HG03280 (cell line): ENCODE measurements at regions not wholly inside any gene's neighbourhood (a gene's known extent, or its start where the extent isn't known, plus 50 kb on each side); places are given as distances from the start of the nearest gene placed in this dataset.

Source experiments
- ATAC-seq: cut with Tn5 transposase; IDR thresholded peaks from one replicate; pipeline ENCODE4 v1.9.1; 2021; ENCODE audit warnings: mild to moderate bottlenecking, moderate library complexity; ENCODE audit not compliant: unreplicated experiment

DNA sequence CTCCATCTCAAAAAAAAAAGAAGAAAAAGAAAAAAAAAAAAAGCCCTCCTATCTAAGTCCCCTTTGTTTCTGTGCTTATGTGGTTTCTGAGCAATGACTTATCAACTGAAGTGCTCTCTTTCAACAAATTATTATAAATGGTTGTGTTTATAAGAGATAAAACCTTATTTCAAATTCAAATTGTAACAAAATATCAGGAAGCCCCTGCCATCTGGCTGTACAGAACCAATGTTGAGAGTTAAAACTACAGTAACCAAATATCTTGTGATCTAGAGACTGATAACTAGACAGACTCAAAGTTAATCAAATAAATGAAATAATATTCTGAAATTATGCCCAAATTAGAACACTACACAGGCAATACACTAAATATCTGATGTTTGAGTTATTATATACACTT is 143.0 kb upstream of the CPNE8 start:
- no peak for ATAC-seq

DNA sequence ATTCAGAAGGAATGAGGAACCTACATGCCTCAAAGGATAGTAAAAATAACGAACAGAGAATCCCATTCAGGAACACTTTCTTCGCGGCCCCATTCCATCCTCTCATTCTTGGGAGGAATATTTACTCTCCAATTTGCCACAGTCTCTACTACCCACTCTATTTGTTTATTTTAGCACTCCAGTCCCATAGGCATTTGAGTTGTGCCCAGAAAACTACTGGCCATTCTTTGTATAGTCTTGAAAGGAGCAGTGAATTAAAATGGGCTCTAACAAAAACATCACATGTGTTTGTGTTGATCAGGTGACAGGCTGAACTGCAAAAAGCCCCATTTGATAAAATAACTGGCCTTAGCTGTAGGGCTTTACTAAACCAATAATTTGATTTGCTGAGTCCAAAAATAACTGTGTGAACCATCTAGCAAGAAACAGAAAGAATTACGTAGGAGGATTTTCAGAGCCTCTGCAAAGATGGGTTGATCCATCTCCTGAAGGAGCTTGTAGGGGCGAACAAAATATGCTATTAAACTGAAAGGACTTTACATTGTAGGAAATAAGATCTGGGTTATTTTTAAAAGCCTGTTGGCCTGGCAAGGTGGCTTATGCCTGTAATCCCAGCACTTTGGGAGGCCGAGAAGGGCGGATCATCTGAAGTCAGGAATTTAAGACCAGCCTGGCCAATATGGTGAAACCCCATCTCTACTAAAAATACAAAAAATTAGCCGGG is 142.3 kb upstream of the CPNE8 start:
- no peak for ATAC-seq

DNA sequence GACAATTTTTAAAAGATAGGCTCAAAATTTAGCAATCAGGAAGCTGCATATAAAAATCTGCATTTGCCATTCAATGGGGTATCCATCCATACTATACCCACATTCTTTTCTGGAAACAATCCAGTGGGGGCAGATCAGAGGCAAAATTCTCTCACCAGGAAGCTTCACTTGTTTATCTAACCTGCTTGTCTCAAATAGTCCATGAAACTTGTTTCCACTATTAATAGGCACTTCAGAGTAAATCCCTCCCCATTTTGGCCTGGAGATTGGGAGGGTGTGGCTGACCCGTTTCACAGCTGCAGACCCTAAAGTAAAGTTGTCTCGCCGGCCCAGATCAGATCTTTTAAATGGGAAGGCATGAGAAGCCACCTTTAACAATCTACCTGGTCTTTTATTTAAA is 139.4 kb upstream of the CPNE8 start:
- no peak for ATAC-seq

DNA sequence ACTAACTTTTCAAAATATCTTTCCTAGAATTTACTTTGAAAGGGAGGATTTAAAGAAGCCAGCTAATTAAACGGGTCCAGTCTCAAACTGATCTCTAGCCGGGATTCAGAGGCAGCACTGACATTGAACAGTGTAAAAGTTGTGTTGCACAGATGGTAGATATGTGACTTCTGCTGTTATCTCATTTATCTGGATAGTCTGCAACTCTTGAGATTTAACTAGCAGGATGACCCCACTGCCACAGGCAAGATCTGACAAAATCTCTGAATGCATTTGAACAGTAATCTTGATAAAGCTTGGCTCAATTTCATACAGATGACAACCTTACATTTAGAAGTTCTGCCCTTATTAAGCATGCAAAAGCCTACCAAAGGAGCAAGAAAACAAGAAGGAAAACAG is 138.0 kb upstream of the CPNE8 start:
- no peak for ATAC-seq

DNA sequence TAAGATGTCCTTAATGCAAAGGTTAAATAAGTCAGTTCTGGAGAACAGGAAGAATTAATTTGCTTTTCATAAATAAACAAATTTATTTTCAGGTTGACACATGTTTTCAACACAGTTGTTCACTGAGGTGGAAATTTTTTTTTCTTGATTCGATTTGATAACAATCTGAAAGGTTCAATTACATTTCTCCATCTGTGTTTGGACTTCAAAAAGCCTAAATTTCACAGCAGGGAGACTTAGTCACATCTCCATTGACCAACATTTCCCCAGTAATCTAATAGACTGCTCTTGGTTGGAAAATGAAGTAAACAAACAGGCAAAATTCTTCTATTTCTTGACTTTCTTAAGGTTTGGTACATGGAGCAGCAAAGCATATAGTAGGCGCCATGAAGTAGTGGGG is 134.9 kb upstream of the CPNE8 start:
- ATAC-seq, result no peak

DNA sequence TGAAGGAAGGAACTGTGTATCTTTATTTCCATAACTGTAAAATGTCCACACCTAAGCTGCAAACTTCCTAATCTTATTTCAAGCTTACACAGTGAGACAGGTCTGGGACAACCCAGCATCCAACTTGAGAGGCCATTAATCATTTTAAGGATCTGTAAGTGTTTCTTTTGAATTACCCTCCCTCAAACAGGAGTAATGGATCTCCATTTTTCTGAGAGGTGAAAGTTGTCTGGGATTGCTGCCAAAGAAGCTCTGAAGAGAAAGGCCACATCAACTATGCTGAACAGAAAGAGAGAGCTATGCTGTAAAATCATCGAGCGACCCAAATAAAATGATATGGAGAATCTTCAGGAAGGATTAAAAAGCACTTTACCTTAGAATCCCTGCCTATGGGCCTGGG is 131.7 kb upstream of the CPNE8 start:
- ATAC-seq, result no peak

DNA sequence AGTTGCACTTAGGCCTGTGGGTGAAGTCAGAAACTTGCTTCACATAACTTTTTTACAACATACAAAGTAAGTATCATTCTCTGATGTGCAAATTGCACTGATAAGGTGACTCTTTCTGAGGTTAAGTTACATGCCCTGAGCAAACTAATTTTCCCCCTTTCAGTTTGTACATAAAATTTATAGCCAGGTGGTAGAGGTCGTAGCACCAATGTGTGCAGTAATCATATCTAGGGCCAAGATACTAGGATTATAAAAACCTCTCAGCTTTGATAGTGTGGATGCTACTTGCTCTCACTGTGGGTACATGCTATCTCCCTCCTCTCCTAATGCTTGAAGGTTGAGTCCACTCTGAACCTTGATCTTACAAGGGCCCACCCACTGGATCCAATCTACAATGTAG is 130.7 kb upstream of the CPNE8 start:
- ATAC-seq, result no peak

DNA sequence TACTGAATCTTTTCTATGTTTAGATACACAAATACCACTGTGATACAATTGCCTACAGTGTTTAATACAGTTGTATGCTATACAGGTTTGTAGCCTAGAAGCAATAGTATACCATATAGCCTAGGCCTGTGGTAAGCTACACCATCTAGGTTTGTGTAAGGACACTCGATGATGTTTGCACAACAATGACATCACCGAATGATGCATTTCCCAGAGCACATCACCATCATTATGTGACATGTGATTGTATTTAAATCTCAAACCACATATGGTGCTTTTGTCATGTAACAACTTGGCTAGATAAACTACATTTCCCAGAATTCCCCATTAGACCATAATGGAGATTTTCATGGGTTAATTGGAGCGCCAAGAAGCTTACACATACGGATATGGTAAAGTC is 128.4 kb upstream of the CPNE8 start:
- no peak for ATAC-seq

DNA sequence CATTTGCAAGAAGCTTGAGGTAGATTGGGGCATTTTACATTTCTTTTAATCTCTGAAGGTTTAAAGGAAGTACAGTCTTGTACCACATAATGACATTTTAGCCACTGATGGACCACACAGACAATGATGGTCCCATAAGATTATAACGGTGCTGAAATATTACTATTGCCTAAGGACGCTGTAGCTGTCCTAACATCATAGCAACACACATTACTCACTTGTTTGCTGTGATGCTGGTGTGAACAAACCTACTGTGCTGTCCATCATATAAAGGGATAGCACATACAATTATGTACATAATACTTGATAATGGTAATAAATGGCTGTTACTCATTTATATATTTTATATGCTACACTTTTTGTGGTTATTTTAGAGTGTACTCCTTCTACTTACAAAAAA is 127.1 kb upstream of the CPNE8 start:
- no peak for ATAC-seq

DNA sequence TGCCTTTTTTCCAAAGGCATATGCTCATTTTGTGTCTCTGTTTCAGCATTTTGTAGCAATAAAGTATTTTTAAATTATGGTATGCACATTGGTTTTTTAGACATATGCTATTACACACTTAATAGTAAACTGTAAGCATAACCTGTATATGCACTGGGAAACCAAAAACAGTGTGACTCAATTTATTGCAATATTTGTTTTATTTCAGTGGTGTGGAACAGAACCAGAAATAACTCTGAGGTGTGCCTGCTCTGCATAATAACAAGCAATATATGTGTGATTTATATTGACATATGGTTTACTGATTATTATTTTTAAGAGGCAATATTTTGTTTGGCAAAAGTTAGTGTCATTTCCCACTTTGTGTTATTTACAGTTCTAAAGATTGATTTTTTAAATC is 126.6 kb upstream of the CPNE8 start:
- ATAC-seq, result no peak

DNA sequence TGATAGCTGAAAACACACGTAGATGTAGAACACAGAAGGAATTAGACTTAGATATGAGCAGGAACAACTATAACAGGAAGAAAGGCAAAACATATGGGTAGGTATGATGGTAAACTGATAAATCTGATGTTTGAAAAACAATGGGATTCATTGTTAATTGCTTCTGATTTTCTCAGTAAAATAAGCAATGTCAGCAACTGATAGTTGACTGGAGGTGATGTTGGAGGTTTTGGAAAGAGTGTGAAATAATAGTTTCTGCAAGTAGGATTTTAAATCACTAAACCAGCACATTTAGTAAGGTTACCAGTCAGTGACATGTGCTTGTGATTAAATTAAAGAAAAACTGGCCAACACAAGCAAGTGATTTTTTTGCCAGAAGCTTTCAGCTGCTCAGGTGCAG is 123.0 kb upstream of the CPNE8 start:
- no peak for ATAC-seq

DNA sequence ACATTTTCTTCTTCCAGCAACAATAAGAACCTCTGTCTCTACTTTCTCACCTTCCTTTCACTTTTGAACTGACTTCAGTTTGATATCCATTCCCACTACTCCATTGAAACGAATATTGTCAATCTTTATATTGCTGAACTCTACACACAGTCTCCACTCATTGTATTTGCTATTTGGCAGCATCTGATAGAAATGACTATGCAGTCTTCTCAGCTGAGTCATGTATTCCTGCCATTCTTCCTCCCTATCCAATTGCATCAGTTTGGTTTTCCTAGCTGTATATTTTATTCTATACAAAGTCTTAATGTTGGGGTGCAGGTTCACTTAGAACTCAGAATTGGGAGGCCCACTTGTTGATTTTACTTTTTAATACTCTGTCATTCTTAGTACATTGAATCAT is 107.5 kb upstream of the CPNE8 start:
- ATAC-seq, result no peak

DNA sequence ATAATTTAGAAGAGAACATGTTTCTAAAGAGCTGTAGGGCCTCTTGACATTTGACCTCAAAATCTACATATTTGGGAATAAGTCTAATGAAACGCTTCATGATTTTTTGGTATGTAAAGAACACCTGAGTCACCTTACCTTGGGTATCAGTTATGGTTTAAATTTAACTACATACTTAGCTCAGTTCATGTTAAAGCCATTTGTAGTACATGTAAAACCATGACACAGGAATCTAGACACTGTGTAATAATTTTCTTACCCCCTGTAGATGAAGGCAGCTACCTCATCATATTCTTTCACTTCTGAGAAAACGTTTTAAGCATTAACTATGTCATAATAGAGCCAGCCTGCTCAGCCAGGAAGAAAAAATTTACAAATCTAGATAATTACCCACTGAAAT is 105.8 kb upstream of the CPNE8 start:
- no peak for ATAC-seq

DNA sequence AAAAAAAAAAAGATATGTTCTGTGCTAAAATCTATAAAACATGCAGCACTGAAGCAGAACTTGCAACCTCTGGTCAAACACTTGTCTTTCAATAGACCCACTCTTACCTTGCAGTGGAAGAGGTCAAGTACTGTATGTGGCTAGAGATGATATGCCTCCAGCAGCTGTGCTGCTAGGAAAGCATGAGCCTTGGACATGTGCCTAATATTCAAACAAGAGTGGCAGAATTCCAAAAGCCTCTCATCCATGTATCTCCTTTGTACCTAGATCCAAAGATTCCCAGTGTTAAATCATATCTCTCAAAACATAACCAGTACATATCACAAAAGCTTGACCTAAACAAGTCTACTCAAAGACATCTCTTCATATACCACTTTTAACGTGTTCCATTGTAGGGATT is 105.0 kb upstream of the CPNE8 start:
- ATAC-seq, result no peak

DNA sequence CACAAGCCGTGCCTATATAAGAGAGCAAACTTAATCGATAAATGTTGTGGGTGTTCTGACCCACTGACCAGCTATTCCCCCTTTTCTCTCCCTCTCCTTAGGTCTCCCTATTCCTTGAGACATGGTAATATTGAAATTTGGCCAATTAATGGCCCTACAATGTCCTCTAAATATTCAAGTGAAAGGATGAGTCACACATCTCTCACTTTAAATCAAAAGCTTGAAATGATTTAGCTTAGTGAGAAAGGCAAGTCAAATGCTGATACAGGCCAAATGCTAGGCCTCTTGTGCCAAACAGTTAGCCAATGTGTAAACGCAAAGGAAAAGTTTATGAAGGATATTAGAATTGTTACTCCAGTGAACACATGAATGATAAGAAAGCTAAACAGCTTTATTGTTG is 102.2 kb upstream of the CPNE8 start:
- ATAC-seq, result no peak

DNA sequence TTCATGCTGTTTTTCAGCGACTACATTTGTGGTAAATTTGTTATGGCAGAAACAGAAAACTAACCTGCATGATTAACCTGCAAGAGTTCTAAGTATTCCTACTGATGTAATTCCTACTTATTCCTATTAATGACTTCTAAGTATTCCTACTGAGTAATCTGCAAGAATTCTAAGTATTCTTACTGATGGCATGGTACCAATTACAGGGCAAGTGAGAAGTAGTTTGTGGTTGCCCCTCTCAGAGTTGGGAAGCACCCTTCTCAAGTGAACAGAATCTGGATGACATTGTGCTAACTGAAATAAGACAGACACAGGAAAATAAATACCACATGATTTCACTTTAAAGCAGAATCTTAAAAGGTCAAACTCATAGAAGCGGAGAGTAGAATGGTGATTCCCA is 100.9 kb upstream of the CPNE8 start:
- ATAC-seq, result no peak

DNA sequence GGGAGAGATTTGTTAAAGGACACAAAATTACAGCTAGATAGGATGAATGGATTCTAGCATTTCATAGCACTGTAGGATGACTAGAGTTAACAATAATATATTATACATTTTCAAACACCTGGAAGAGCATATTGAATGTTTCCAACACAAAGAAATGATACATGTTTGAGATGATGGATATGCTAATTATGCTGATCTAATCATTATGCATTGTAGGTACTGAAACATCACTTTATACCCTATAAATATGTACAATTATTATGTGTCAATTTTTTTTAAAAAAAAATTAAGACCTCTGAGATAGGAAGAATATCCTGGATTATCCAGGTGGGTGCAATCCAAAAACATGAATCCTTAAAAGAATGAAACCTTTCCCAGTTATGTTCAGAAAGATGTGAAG is 100.3 kb upstream of the CPNE8 start:
- ATAC-seq, result no peak

DNA sequence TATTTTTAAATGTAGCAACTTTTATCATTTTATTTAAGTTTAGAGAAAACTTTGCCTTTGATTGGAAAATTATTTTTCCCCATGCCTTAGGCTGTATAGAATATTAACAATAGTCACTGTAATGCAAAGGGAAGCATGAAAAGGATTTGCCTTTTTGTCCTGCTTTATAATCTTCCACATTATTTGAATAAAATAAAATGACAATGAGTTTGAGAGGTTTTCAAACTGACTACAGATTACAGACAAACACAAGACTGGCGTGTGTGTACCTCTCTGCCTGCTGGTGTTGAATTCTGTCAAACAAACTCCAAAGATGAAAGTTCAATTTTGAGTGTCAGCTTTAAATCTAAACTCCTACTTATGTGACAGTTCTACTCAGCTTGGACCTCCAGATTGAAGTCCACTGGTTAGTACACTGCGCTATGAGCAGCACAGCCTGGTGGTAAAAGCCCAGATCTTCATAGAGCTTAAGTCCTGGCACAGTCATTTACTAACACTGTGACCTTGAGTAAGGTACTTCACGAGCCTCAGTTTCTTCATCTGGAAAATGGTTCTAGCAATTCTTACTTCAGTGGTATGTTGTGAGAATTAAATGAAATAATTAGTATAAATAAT is 98.3 kb upstream of the CPNE8 start:
- ATAC-seq, result no peak

DNA sequence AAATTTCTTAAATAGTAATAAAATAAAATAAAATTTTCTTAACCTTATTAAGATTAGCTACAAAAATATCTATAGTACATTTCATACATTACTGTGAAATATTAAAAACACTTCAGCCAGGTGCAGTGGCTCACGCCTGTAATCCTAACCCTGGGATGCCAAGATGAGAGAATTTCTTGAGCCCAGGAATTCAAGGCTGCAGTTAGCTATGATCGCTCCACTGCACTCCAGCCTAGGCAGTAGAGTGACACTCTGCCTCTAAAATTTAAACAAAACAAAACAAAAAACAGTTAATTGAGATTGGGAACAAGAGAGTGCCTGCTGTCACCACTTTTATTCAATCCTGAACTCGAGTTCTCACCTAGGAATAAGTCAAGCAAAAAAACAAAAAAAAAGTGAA is 95.0 kb upstream of the CPNE8 start:
- ATAC-seq, result no peak

DNA sequence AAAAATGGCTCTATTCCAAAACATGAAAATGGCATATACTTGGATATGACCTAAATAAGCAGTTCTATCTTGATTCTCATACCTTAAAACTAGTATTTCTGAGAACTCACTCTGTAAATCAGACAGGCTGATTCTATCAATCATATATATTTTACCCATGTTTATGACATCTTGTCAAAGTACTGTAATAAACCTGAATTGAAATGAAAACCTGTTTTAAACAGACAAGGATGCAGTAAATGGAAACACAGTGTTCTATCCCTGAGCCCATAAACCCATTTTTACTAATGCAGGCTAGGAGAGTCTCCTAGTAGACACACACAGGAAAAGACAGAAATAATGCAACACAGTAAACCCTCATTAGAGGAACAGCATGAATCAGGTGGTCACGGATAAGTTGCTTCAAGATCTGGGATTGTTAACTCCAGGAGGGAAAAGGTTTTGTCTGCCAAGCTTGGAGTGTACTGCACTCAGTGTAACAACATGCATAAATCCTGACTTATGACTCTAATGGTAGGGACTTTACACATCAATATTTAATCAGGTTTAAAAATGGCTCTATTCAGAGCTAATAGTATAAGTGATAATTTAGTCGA is 93.6 kb upstream of the CPNE8 start:
- ATAC-seq, result no peak

DNA sequence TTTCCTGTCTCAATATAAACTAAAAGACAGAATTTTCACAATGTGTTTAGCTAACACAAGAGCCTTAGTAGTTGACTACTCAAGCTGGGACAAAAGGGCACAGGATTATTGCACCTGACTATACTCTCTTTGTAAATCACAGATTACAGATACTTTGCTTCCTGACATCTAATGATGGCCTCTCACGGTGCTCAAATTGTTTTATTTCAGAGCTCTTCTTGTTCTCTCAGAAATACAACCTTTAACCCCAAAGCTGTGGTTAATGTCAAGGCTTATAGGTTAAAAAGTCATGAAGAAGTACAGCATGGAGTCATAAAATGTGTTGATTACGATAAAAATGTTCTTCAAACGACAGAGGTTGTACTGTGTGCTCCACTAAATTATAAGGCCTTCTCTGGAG is 89.9 kb upstream of the CPNE8 start:
- no peak for ATAC-seq

DNA sequence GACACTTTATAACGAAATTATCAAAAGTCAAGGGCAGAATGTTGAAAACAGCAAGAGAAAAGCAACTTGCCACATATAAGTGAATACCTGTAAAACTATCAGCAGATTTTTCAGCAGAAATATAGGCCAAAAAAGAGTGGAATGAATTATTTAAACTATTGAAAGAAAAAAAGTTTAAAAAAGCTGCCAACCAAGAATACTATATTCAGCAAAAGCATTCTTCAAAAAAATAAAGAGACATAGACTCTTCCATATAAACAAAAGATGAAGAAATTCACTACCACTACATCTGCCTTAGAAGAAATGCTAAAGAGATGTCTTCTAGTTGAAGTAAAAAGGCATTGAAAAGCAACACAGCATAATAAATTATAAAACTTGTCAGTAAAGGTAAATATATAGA is 80.6 kb upstream of the CPNE8 start:
- no peak for ATAC-seq

DNA sequence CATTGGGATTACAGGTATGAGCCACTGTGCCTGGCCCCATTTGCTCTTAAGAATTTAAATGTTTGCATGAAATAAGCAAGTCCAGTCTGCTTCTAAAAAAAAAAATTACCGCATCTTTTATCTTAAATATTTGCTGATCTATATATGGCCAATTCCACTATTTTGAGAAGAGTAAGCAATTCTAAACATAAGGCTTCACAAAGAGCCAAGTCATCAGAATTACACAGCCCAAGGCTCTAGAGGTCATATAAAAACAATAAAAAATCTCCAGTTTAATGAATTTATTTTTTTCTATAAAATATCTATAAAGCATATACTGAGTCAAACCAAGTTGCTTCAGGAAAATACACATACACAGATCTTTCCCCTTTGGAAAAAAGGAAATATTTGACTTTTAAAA is 79.0 kb upstream of the CPNE8 start:
- ATAC-seq, result no peak
